Left colon (tissue), 2 donors: ENCODE measurements at regions not wholly inside any gene's neighbourhood (a gene's known extent, or its start where the extent isn't known, plus 50 kb on each side); places are given as distances from the start of the nearest gene placed in this dataset.
"Not testable (repeated sequence)": the region's sequence is repeated elsewhere in the genome, so short reads cannot be mapped to it uniquely, and the experiment has no call there.

Experiments
- ATAC-seq: fragments of 200-7000 bp; cut with Tn5 transposase; one replicate; pipeline ENCODE4 v1.9.1; 2020; ENCODE audit warnings: mild to moderate bottlenecking, moderate library complexity
- DNase-seq, 2 donors: peaks; one replicate each; pipeline ENCODE4 v3.0.0-alpha.2; 2020
- intact Hi-C, 2 donors: fragments of 100-400 bp; cut with DNase I in 1 of 2; cut with micrococcal nuclease in 1 of 2; formaldehyde crosslinking; loops; one replicate each; pipeline versions ENCODE4 v1.11.2 to v1.14.0; 2022; cut with DNase I, micrococcal nuclease
- donor health status: DM: no; HTN: no; CAD: no.
- donor health status: DM: yes; HTN: yes; CAD: no.

DNA sequence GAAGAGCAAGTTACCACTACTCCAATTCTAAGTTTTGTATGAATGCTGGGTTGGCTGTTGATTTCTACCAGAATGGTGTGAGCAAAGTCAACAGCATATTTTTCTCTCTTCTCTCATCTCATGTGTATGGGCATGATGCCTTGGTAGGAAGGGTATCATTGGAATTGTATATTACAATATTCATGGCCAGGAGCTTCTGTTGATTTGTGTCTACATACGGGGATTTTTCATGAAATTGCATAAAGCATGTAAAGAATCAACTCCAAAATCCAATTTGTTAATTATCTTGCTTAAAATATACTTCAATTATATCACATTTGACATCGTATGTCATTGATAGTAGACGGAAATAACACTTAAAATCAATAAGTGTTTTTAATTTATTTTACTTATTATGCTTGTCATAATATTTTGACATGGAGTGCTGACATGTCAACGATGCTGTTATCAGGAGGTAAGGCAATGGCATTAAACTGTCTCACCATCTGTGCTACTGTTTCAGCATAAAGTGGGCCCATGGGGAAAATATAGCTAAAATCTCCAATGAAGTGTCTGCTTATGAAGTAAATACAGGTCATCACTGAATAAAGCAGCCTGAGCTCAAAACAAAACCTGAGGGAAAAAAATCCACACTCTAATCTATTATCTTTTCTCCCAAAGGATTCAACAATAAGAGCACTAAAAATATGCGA lies 142.2 kb upstream of the NBPF11 start:
- no peak for DNase-seq
- ATAC-seq = no peak
- intact Hi-C loops = no loop called here

DNA sequence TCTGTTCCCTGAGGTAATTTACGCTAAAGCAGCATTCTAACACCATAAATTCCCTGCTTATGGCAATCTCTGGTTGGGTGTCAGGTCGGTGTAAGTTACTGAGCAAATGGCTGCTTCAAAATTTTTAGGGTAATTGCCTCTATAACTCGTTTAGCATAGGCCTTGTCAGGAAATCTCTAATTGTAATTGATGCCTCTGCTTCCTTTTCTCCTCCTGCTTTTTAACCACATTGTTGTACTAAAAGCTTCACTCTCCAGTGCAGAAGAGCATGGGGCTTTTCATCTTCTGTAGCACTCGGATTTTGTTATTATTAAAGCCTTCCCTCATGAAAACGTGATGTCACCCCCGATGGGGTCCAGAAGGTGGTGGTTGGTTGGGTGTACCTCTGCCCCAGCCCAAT lies 141.6 kb upstream of the NBPF11 start:
- ATAC-seq (no peak), DNase-seq (no peak)
- intact Hi-C loops = no loop called here

DNA sequence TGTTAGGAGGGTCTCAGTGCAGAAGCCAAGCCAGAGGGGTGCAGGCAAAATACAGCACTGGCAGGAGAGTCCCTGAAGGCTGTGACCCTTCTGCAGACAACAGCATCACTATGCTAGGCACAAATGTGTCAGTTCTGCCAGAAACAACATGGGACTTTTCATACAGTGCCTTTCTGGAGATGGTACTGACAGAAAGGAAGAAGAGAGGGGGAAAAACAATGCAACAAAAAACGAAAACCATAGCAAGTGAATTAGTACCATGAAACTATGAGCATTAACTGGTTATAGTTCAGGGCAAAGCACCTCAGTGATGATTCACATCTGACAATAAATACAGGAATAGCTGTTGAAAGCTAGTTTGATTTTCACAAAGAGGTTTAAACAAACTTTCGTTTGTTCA lies 140.8 kb upstream of the NBPF11 start:
- intact Hi-C loops = no loop called here
- no peak for ATAC-seq
- DNase-seq = no peak

GRCh38 chr1:148290881-148291280 lies 138.8 kb upstream of the NBPF11 start:
- intact Hi-C loops = no loop called here
- ATAC-seq (no peak), DNase-seq (no peak)

- DNase-seq = no peak
- intact Hi-C loops = no loop called here
- ATAC-seq = no peak
These were observed 137.6 kb upstream of the NBPF11 start for GRCh38 chr1:148289647-148290046.

GRCh38 chr1:148285946-148286345 lies 133.9 kb upstream of the NBPF11 start:
- intact Hi-C loops, DNase-seq, ATAC-seq: not testable (repeated sequence)

DNA sequence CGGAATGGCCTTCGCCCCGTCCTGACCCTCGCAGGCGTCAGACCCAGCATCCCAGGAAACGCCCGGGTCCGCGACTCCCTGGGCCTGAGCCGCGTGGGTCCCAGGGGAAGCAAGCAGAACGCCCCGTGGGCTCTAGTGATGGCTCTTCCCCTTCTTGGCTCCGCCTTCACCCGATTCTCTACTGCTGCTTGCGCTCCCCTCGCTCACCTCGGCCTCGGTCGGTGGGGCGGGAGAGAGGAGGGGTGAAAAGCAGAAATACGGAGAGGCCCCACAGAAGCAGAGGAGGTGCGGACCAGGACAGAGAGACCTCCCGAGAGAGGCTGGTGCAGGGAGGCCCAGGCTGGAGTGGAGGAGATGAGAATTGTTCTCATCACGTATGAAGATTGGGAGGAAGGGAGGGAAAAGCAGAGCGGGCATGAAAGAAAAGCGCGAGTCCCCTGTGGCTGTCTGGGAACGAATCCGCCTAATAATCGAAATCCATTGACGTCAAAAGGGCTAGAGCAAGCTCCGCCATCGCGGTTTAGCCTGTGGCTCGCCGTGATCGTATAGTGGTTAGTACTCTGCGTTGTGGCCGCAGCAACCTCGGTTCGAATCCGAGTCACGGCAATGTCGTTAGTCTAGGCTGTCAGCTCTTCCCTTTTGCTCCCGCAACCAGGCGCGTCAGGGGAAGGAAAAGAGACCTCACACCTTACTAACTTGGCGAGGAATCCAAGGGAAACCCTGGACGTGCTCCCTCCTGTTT lies 128.9 kb upstream of the NBPF11 start:
- intact Hi-C loops, DNase-seq: not testable (repeated sequence)
- ATAC-seq = peak; percentile 71

GRCh38 chr1:148279002-148279542 lies 127.0 kb upstream of the NBPF11 start:
- DNase-seq, ATAC-seq, intact Hi-C loops: not testable (repeated sequence)

GRCh38 chr1:148277865-148278279 lies 125.8 kb upstream of the NBPF11 start:
- DNase-seq, ATAC-seq, intact Hi-C loops: not testable (repeated sequence)

GRCh38 chr1:148267066-148267465 lies 115.0 kb upstream of the NBPF11 start:
- ATAC-seq = not testable (repeated sequence)

GRCh38 chr1:148264374-148265276 lies 112.5 kb upstream of the NBPF11 start:
- no peak for DNase-seq
- ATAC-seq = no peak
- intact Hi-C loops = no loop called here

More at GRCh38 chr1:148267066-148267465, 115.0 kb upstream of the NBPF11 start:
- DNase-seq, intact Hi-C loops: not testable (repeated sequence)

GRCh38 chr1:148263906-148264255 lies 111.8 kb upstream of the NBPF11 start:
- ATAC-seq (peak; percentile 42), DNase-seq (peak in 1 of 2 donors; percentile 30)
- intact Hi-C loops = no loop called here

DNA sequence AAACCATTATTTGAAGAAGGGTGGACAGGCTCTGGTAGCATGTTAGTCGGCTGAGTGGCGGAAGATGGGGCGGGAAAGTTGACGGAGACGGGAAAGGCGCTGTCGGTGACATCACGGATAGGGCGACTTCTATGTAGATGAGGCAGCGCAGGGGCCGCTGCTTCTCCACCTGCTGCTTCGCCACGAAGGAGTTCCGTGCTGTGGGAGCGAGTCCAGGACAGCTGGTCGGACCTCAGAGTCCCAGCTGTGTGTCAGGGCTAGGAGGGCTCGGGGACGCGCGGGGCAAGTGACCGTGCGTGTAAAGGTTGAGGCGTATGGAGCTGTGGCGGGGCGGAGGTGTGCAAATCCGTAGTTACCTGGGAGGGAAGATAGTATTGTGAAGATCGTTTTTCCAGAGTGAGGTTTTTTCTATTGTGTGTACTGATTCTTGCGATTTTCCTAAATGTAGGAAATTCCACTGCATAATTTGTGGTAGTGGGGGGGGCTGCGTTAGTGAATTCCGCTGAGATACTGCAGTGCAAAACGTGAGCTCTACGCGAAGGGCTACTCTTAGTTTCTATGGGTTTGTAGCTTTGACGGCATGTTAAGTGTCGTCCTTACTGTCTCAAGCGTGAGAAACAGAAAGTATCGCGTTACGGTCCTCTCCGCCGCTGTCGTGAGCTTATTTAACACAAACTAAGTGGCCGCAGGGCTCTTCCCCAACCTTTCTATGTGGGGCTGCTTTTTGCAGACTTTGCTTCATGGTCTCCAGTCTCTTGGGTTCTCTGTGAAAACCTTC lies 111.2 kb upstream of the NBPF11 start:
- DNase-seq (peak; percentile 74 to 76), ATAC-seq (peak; percentile 86)
- intact Hi-C loops = no loop called here

GRCh38 chr1:148261684-148262083 lies 109.6 kb upstream of the NBPF11 start:
- ATAC-seq, intact Hi-C loops, DNase-seq: not testable (repeated sequence)

DNA sequence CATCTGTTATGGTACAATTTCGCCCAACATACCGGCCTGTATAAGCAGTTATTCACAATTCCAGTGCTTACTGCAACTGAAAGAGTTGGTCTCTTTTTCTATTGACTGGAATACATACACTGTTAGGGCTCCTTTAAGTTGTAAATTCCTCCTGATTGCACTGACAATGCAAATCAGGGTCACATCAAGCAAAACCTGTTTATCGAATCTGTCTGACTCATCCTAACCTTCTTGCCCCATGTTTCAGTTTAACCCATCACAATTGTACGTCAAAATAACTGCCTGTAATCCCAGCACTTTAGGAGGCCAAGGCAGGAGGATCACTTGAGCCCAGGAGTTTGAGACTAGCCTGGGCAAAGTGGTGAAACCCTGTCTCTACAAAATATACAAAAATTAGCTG lies 105.8 kb upstream of the NBPF11 start:
- intact Hi-C loops, DNase-seq, ATAC-seq: not testable (repeated sequence)

- ATAC-seq (peak; percentile 71), DNase-seq (peak in 1 of 2 donors; percentile 31)
- intact Hi-C loops = not testable (repeated sequence)
These were observed 102.7 kb upstream of the NBPF11 start for GRCh38 chr1:148254611-148255429.

- intact Hi-C loops, ATAC-seq, DNase-seq: not testable (repeated sequence)
These were observed 101.7 kb upstream of the NBPF11 start for GRCh38 chr1:148253808-148254207.
